Ishikawa (cell line): ENCODE measurements at regions not wholly inside any gene's neighbourhood (a gene's known extent, or its start where the extent isn't known, plus 50 kb on each side); places are given as distances from the start of the nearest gene placed in this dataset.

Source experiments
- CEBPB ChIP-seq: IDR thresholded peaks from 2 replicates; pipeline ENCODE4 v1.6.1; 2012
- CREB1 ChIP-seq: IDR thresholded peaks from 2 replicates; pipeline ENCODE4 v1.6.1; 2012; ENCODE audit warnings: low read depth
- EGR1 ChIP-seq: IDR thresholded peaks from 2 replicates; pipeline ENCODE4 v1.6.1; 2012
- EP300 ChIP-seq: IDR thresholded peaks from 2 replicates; pipeline ENCODE4 v1.6.1; 2012; ENCODE audit warnings: borderline replicate concordance
- FOXM1 ChIP-seq: IDR thresholded peaks from 2 replicates; pipeline ENCODE4 v1.6.1; 2012; ENCODE audit warnings: low read depth, borderline replicate concordance
- MAX ChIP-seq: IDR thresholded peaks from 2 replicates; pipeline ENCODE4 v1.6.1; 2012
- NFIC ChIP-seq: IDR thresholded peaks from 2 replicates; pipeline ENCODE4 v1.6.1; 2012
- RAD21 ChIP-seq: IDR thresholded peaks from 2 replicates; pipeline ENCODE4 v1.6.1; 2012; ENCODE audit warnings: low read depth
- REST ChIP-seq: IDR thresholded peaks from 2 replicates; pipeline ENCODE4 v1.6.1; 2012; ENCODE audit warnings: low read depth, mild to moderate bottlenecking
- TAF1 ChIP-seq: IDR thresholded peaks from 2 replicates; pipeline ENCODE4 v1.6.1; 2012; ENCODE audit warnings: low read depth, mild to moderate bottlenecking
- TCF12 ChIP-seq: IDR thresholded peaks from 2 replicates; pipeline ENCODE4 v1.6.1; 2012; ENCODE audit warnings: low read depth
- TEAD4 ChIP-seq: IDR thresholded peaks from 2 replicates; pipeline ENCODE4 v1.6.1; 2012
- YY1 ChIP-seq: IDR thresholded peaks from 2 replicates; pipeline ENCODE4 v1.6.1; 2012; ENCODE audit warnings: low read depth
- ZBTB7A ChIP-seq: IDR thresholded peaks from 2 replicates; pipeline ENCODE4 v1.6.1; 2012; ENCODE audit warnings: low read depth
- TF ChIP-seq, protein P1 (sequence below): IDR thresholded peaks from 2 replicates; pipeline ENCODE4 v1.6.1; 2012

GRCh38 chr13:79710376-79710775 is 229.4 kb downstream of the NDFIP2 start:
- no peak for TF ChIP-seq YY1
- no peak for TF ChIP-seq TAF1
- TF ChIP-seq MAX: no peak
- no peak for TF ChIP-seq EP300
- TF ChIP-seq TCF12: no peak

DNA sequence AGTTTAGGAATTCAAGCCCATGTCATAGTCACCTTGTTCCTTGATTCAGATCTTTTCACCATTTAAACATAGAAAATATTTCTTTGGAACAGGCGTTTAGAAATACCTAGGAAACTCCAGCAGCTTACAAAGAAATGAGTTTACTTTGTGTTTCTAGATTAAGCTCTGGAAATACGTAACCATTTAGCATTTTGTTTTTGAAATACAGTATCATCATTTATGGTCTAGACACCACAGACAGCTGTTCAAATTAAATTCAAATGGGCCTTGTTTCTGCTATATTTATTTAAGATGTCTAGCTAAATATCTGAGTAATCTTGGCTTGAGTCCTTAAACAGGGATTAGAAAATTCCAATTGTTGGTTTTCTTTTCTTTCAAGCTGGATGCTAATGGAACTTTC is 228.5 kb downstream of the NDFIP2 start:
- no peak for TF ChIP-seq EP300
- TF ChIP-seq, protein P1, sequence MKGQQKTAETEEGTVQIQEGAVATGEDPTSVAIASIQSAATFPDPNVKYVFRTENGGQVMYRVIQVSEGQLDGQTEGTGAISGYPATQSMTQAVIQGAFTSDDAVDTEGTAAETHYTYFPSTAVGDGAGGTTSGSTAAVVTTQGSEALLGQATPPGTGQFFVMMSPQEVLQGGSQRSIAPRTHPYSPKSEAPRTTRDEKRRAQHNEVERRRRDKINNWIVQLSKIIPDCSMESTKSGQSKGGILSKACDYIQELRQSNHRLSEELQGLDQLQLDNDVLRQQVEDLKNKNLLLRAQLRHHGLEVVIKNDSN: no peak
- TF ChIP-seq CEBPB: no peak
- TF ChIP-seq TAF1: no peak
- no peak for TF ChIP-seq TEAD4
- no peak for TF ChIP-seq REST
- TF ChIP-seq TCF12: no peak
- TF ChIP-seq FOXM1: no peak
- TF ChIP-seq YY1: no peak
- TF ChIP-seq CREB1: no peak
- TF ChIP-seq ZBTB7A: no peak
- no peak for TF ChIP-seq NFIC
- no peak for TF ChIP-seq MAX
- no peak for TF ChIP-seq EGR1
- TF ChIP-seq RAD21: no peak

DNA sequence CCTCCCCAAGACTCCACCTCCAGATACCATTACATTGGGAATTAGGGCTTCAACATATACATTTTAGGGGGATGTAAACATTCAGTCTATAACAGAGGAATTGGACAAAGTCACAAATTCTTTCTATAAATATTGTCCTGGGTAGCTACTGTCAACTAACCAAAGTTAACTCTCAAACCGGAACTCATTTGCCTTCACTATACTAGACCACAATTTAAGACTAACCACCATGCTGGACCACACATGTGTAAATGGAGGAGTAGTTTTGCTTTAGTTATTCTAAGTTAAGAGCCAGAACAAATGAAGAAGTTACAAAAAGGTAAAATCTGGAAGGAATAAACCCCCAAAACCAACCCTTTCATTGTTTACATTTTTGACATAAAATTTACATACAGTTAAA is 222.8 kb downstream of the NDFIP2 start:
- TF ChIP-seq FOXM1 (no peak), CEBPB (no peak), YY1 (no peak), MAX (no peak), EP300 (no peak), NFIC (no peak), REST (no peak), TCF12 (no peak), RAD21 (no peak), EGR1 (no peak), TEAD4 (no peak), CREB1 (no peak), TAF1 (no peak), ZBTB7A (no peak)
- TF ChIP-seq, protein P1: no peak

- TF ChIP-seq ZBTB7A: no peak
- TF ChIP-seq CEBPB: no peak
- no peak for TF ChIP-seq EP300
- TF ChIP-seq REST: no peak
- no peak for TF ChIP-seq EGR1
- no peak for TF ChIP-seq NFIC
- TF ChIP-seq TEAD4: no peak
- TF ChIP-seq TCF12: no peak
- no peak for TF ChIP-seq CREB1
- TF ChIP-seq TAF1: no peak
- TF ChIP-seq RAD21: no peak
- no peak for TF ChIP-seq FOXM1
- no peak for TF ChIP-seq MAX
- TF ChIP-seq, protein P1: no peak
These were observed 214.8 kb downstream of the NDFIP2 start for GRCh38 chr13:79695754-79696153.
